ENCODE measurements at regions not wholly inside any gene's neighbourhood (a gene's known extent, or its start where the extent isn't known, plus 50 kb on each side); places are given as distances from the start of the nearest gene placed in this dataset.

- Histone ChIP-seq H3K9ac (ENCODE audit: insufficient read depth, low read depth, low read length) (no peak overlapping the region), H4K20me1 (ENCODE audit: insufficient read depth, low read length) (no peaks in the 10 kb centered on the region), H3K4me1 (ENCODE audit: insufficient read depth, low read length) (no peaks in the 10 kb centered on the region), H3K27ac (ENCODE audit: extremely low read length, insufficient read depth, low read length) (no peak overlapping the region), H3K27me3 (ENCODE audit: control insufficient read depth in 1 of 2, insufficient read depth in 2 of 2, low read length in 2 of 2) (no peaks in the 10 kb centered on the region), H3K4me3 (replicated peaks in 1 of 3; ENCODE audit: insufficient read depth in 1 of 3, low read depth in 2 of 3, low read length in 3 of 3) (no peak overlapping the region), H3K9me3 (ENCODE audit: low read length) (peaks cover 10% of the 10 kb centered on the region), H2AFZ (ENCODE audit: low read length) (no peak overlapping the region), H3K36me3 (replicated peaks in 1 of 2; ENCODE audit: control insufficient read depth in 1 of 2, insufficient read depth in 2 of 2, low read length in 2 of 2) (no peaks in the 10 kb centered on the region), H3K79me2 (ENCODE audit: insufficient read depth, low read length) (no peaks in the 10 kb centered on the region), H3K4me2 (ENCODE audit: low read depth, low read length) (no peak overlapping the region)
- in situ Hi-C loops (cut with HindIII; ENCODE audit: extremely low pct_ligation_motif_present, low pct_unique_long_range_greater_than_20kb), result no loop called here
- BruUV-seq (replicated peaks), result no TSS peak
- intact Hi-C loops (cut with micrococcal nuclease; ENCODE audit: unreplicated experiment), result no loop called here
- ChIA-PET POLR2A (no interaction called here), CTCF (ENCODE audit: low intra/inter-chr PET ratio, low total read pairs) (no interaction called here)
- 3% methylated on average over 2 of the region's 2 CpGs for WGBS (ENCODE audit: low lambda C conversion rate)
- DNase-seq (ENCODE audit: low spot score) (no peak), FAIRE-seq (no peak), ATAC-seq (no peak)
- TF ChIP-seq KDM1A (CRISPR knock-in tag; IDR thresholded peaks at IDR 0.05) (no peak), ZNF30 (CRISPR knock-in tag; IDR thresholded peaks at IDR 0.05) (no peak), ARNT2 (CRISPR knock-in tag; IDR thresholded peaks at IDR 0.05; ENCODE audit: low read depth) (no peak), ZNF160 (CRISPR knock-in tag; IDR thresholded peaks at IDR 0.05) (no peak), IKZF4 (CRISPR knock-in tag; IDR thresholded peaks at IDR 0.05; ENCODE audit: borderline replicate concordance, low read depth, not compliant biosample characterization) (no peak), MTA1 (CRISPR knock-in tag; IDR thresholded peaks at IDR 0.05; ENCODE audit: borderline replicate concordance) (no peak), NONO (IDR thresholded peaks at IDR 0.05) (no peak), NONO (CRISPR knock-in tag; conservative IDR thresholded peaks at IDR 0.05) (no peak), NFKBIZ (CRISPR knock-in tag; IDR thresholded peaks at IDR 0.05) (no peak), ZNF326 (CRISPR knock-in tag; IDR thresholded peaks at IDR 0.05; ENCODE audit: borderline replicate concordance) (no peak), ZNF768 (CRISPR knock-in tag; IDR thresholded peaks at IDR 0.05) (no peak), AKNA (CRISPR knock-in tag; IDR thresholded peaks at IDR 0.05; ENCODE audit: borderline replicate concordance) (no peak), ZBTB7A (CRISPR knock-in tag; IDR thresholded peaks at IDR 0.05) (no peak), MEIS2 (CRISPR knock-in tag; IDR thresholded peaks at IDR 0.05) (no peak), RARG (CRISPR knock-in tag; IDR thresholded peaks at IDR 0.05; ENCODE audit: low read depth) (no peak), POLR2AphosphoS2 (IDR thresholded peaks at IDR 0.05; ENCODE audit: low read depth, low read length) (no peak), ZFY (CRISPR knock-in tag; IDR thresholded peaks at IDR 0.05) (no peak), FOXK1 (CRISPR knock-in tag; IDR thresholded peaks at IDR 0.05; ENCODE audit: borderline replicate concordance, low read depth) (no peak)
- TF ChIP-seq, protein P1, sequence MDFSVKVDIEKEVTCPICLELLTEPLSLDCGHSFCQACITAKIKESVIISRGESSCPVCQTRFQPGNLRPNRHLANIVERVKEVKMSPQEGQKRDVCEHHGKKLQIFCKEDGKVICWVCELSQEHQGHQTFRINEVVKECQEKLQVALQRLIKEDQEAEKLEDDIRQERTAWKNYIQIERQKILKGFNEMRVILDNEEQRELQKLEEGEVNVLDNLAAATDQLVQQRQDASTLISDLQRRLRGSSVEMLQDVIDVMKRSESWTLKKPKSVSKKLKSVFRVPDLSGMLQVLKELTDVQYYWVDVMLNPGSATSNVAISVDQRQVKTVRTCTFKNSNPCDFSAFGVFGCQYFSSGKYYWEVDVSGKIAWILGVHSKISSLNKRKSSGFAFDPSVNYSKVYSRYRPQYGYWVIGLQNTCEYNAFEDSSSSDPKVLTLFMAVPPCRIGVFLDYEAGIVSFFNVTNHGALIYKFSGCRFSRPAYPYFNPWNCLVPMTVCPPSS (IDR thresholded peaks at IDR 0.05), result no peak
Measured at GRCh38 chr5:129241755-129242154, 147.2 kb downstream of the ISOC1 start.

All from HepG2 (cell line).